Liver (tissue), 3 donors: ENCODE measurements at regions not wholly inside any gene's neighbourhood (a gene's known extent, or its start where the extent isn't known, plus 50 kb on each side); places are given as distances from the start of the nearest gene placed in this dataset.

Source experiments
- CTCF ChIP-seq: fragments of 150-350 bp; IDR thresholded peaks from 2 replicates; pipeline ENCODE4 v1.5.1; 2017; ENCODE audit warnings: improper control_type of control experiment, low read depth, low read length; ENCODE audit not compliant: missing input control
- FOXA1 ChIP-seq: IDR thresholded peaks from 2 replicates; pipeline ENCODE4 v1.6.1; 2016; ENCODE audit warnings: antibody characterized with exemption
- MAX ChIP-seq: IDR thresholded peaks from 2 replicates; pipeline ENCODE4 v1.6.1; 2016; ENCODE audit warnings: antibody characterized with exemption
- TAF1 ChIP-seq: conservative IDR thresholded peaks from 2 replicates; pipeline ENCODE4 v1.6.1; 2016; ENCODE audit warnings: antibody characterized with exemption, mild to moderate bottlenecking
- donor health status: healthy.
- donor health status: healthy.

- TF ChIP-seq CTCF, result no peak
- TF ChIP-seq MAX, result no peak
- no peak for TF ChIP-seq FOXA1
- no peak for TF ChIP-seq TAF1
Measured at GRCh38 chr9:19995619-19996018, 206.8 kb upstream of the SLC24A2 start.
